ENCODE measurements at regions not wholly inside any gene's neighbourhood (a gene's known extent, or its start where the extent isn't known, plus 50 kb on each side); places are given as distances from the start of the nearest gene placed in this dataset.

- DNase-seq (ENCODE audit: low read depth in 6 of 9, low spot score in 9 of 9): no peak
- Histone ChIP-seq H3K4me3 (ENCODE audit: low read length in 2 of 2) (no peak overlapping the region), H3K4me1 (ENCODE audit: control insufficient read depth in 2 of 2, insufficient read depth in 2 of 2, low read length in 2 of 2) (no peaks in the 10 kb centered on the region), H3K27ac (ENCODE audit: low read depth in 1 of 2, low read length in 1 of 2) (no peak overlapping the region), H3K36me3 (ENCODE audit: control insufficient read depth in 2 of 2, insufficient read depth in 2 of 2, low read length in 1 of 2) (no peaks in the 10 kb centered on the region), H3K9me3 (ENCODE audit: control insufficient read depth in 2 of 2, insufficient read depth in 1 of 2, low read length in 1 of 2) (no peaks in the 10 kb centered on the region), H3K27me3 (ENCODE audit: control insufficient read depth in 2 of 2, insufficient read depth in 1 of 2, low read length in 1 of 2) (no peaks in the 10 kb centered on the region)
- WGBS: 99% methylated on average over 1 of the region's 1 CpG
Measured at GRCh38 chr1:194821091-194821490, 1634.7 kb upstream of the B3GALT2 start.

DNA sequence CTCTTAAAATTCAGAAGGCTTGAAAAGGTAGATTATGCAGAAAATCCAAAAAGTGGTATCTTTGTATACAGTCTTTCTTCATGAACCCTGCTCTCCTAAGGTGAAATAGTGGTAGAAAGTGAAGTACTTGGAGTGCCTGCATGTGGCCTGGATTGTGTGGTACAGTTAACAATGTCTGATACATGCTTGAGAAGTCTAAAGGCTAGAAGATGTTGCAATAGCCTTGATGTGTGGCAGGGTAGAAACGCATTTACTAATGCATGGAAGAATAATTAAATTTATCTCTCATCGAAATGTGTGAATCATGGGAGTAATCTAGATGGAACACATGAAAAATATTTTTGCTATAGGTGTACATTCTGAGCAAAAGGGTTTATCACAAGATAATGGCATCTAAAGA, 1632.3 kb upstream of the B3GALT2 start:
- H3K27me3 ChIP-seq (ENCODE audit: control insufficient read depth in 2 of 2, insufficient read depth in 1 of 2, low read length in 1 of 2): no peaks in the 10 kb centered on the region
- H3K9me3 ChIP-seq (ENCODE audit: control insufficient read depth in 2 of 2, insufficient read depth in 1 of 2, low read length in 1 of 2): no peaks in the 10 kb centered on the region
- H3K36me3 ChIP-seq (ENCODE audit: control insufficient read depth in 2 of 2, insufficient read depth in 2 of 2, low read length in 1 of 2): no peaks in the 10 kb centered on the region
- 94% methylated on average over 2 of the region's 2 CpGs for WGBS
- no peaks in the 10 kb centered on the region for H3K4me1 ChIP-seq (ENCODE audit: control insufficient read depth in 2 of 2, insufficient read depth in 2 of 2, low read length in 2 of 2)
- H3K27ac ChIP-seq (ENCODE audit: low read depth in 1 of 2, low read length in 1 of 2): no peak overlapping the region
- DNase-seq (ENCODE audit: low read depth in 6 of 9, low spot score in 9 of 9): no peak
- H3K4me3 ChIP-seq (ENCODE audit: low read length in 2 of 2): no peak overlapping the region

DNA sequence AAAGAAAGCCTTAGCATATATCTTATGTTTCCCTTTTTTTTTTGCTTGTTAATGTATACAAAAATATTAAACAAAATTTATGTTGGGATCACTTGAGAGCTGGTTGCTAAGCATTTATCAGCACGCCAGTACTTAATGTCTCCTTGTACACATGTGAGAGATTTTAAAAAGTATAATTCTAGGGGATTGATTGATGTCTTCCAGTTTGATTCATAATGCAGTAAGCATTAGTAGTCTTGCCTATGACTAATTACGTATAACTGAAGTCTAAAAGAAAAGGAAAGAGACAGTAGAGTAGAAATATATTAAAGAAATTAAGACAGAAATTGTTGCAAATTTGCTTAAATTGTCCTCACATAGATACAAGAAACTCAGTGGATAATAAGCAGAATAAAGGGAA, 1630.4 kb upstream of the B3GALT2 start:
- Histone ChIP-seq H3K4me1 (ENCODE audit: control insufficient read depth in 2 of 2, insufficient read depth in 2 of 2, low read length in 2 of 2) (no peaks in the 10 kb centered on the region), H3K27ac (ENCODE audit: low read depth in 1 of 2, low read length in 1 of 2) (no peak overlapping the region), H3K36me3 (ENCODE audit: control insufficient read depth in 2 of 2, insufficient read depth in 2 of 2, low read length in 1 of 2) (no peaks in the 10 kb centered on the region), H3K9me3 (ENCODE audit: control insufficient read depth in 2 of 2, insufficient read depth in 1 of 2, low read length in 1 of 2) (no peaks in the 10 kb centered on the region), H3K27me3 (ENCODE audit: control insufficient read depth in 2 of 2, insufficient read depth in 1 of 2, low read length in 1 of 2) (no peaks in the 10 kb centered on the region), H3K4me3 (ENCODE audit: low read length in 2 of 2) (no peak overlapping the region)
- no peak for DNase-seq (ENCODE audit: low read depth in 6 of 9, low spot score in 9 of 9)
- WGBS: 95% methylated on average over 2 of the region's 2 CpGs

DNA sequence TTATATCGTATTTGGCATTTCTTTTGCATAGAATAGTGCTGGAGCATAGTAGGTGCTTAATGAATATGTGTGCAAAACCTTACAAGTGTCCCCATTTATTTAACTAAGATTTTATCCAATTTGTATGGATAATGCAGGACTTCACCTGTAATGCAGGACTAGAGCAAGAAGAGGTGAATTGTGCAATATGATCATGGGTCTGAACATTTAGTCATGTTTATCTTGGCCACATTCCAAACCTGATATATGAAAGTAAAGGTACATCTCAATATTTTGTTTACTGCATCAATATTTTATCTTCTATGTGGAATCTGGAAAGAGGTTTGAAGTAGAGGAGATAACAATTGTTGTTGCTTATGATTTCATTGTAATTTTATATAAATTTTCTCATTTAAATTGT, 1626.7 kb upstream of the B3GALT2 start:
- no peak overlapping the region for H3K4me3 ChIP-seq (ENCODE audit: low read length in 2 of 2)
- no peak overlapping the region for H3K27ac ChIP-seq (ENCODE audit: low read depth in 1 of 2, low read length in 1 of 2)
- WGBS: 92% methylated on average over 1 of the region's 1 CpG

DNA sequence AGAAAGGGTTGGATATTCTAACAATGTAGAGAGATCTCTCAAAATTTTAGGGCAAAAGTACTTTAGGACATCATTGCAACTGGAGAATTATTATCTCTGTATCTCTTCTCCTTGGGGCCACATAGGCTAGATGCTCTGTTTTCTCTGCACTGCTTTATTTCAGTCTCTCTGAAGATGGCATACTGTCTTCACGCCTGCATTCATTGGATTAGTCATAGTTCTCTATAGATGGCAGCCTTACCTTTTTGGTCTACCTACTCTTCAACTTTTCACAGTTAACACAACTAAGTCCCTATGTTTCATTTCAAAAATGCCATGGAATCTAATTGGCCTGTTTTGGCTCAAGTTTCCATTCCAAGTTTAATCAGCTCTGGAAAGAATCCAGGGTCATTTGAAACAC, 1623.3 kb upstream of the B3GALT2 start:
- H3K27ac ChIP-seq (ENCODE audit: low read depth in 1 of 2, low read length in 1 of 2): no peak overlapping the region
- WGBS: 100% methylated on average over 1 of the region's 1 CpG
- no peaks in the 10 kb centered on the region for H3K4me1 ChIP-seq (ENCODE audit: control insufficient read depth in 2 of 2, insufficient read depth in 2 of 2, low read length in 2 of 2)
- no peaks in the 10 kb centered on the region for H3K36me3 ChIP-seq (ENCODE audit: control insufficient read depth in 2 of 2, insufficient read depth in 2 of 2, low read length in 1 of 2)
- H3K4me3 ChIP-seq (ENCODE audit: low read length in 2 of 2): no peak overlapping the region
- no peak for DNase-seq (ENCODE audit: low read depth in 6 of 9, low spot score in 9 of 9)
- no peaks in the 10 kb centered on the region for H3K27me3 ChIP-seq (ENCODE audit: control insufficient read depth in 2 of 2, insufficient read depth in 1 of 2, low read length in 1 of 2)
- H3K9me3 ChIP-seq (ENCODE audit: control insufficient read depth in 2 of 2, insufficient read depth in 1 of 2, low read length in 1 of 2): no peaks in the 10 kb centered on the region

More for the DNA sequence above, 1626.7 kb upstream of the B3GALT2 start:
- no peaks in the 10 kb centered on the region for H3K9me3 ChIP-seq (ENCODE audit: control insufficient read depth in 2 of 2, insufficient read depth in 1 of 2, low read length in 1 of 2)
- no peaks in the 10 kb centered on the region for H3K36me3 ChIP-seq (ENCODE audit: control insufficient read depth in 2 of 2, insufficient read depth in 2 of 2, low read length in 1 of 2)
- H3K4me1 ChIP-seq (ENCODE audit: control insufficient read depth in 2 of 2, insufficient read depth in 2 of 2, low read length in 2 of 2): no peaks in the 10 kb centered on the region
- no peaks in the 10 kb centered on the region for H3K27me3 ChIP-seq (ENCODE audit: control insufficient read depth in 2 of 2, insufficient read depth in 1 of 2, low read length in 1 of 2)
- DNase-seq (ENCODE audit: low read depth in 6 of 9, low spot score in 9 of 9): no peak

DNA sequence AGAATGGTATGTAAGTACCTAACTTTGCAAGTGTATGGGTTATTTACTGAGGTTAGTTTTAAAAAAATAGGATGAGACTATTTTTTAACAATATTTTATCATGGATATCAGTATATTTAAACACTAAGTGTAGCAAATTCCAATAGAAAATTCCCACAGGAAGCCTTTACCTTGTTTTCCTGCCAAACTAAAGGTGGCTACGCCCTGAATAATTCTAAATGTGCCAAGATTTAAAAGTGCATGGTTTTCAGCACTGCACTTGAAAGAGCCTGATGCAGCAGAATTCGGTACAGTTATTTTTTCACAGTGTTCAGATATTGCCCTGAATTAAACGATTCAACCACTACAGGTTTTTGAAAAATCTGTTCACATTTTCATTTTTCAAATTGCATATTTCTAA, 1622.8 kb upstream of the B3GALT2 start:
- WGBS: 97% methylated on average over 3 of the region's 3 CpGs
- H3K27me3 ChIP-seq (ENCODE audit: control insufficient read depth in 2 of 2, insufficient read depth in 1 of 2, low read length in 1 of 2): no peaks in the 10 kb centered on the region
- no peak overlapping the region for H3K4me3 ChIP-seq (ENCODE audit: low read length in 2 of 2)
- DNase-seq (ENCODE audit: low read depth in 6 of 9, low spot score in 9 of 9): no peak
- H3K4me1 ChIP-seq (ENCODE audit: control insufficient read depth in 2 of 2, insufficient read depth in 2 of 2, low read length in 2 of 2): no peaks in the 10 kb centered on the region
- no peaks in the 10 kb centered on the region for H3K36me3 ChIP-seq (ENCODE audit: control insufficient read depth in 2 of 2, insufficient read depth in 2 of 2, low read length in 1 of 2)
- no peaks in the 10 kb centered on the region for H3K9me3 ChIP-seq (ENCODE audit: control insufficient read depth in 2 of 2, insufficient read depth in 1 of 2, low read length in 1 of 2)
- no peak overlapping the region for H3K27ac ChIP-seq (ENCODE audit: low read depth in 1 of 2, low read length in 1 of 2)

GRCh38 chr1:194807530-194808220, 1621.3 kb upstream of the B3GALT2 start:
- 90% methylated on average over 1 of the region's 1 CpG for WGBS
- Histone ChIP-seq H3K27ac (ENCODE audit: low read depth in 1 of 2, low read length in 1 of 2) (no peak overlapping the region), H3K4me1 (ENCODE audit: control insufficient read depth in 2 of 2, insufficient read depth in 2 of 2, low read length in 2 of 2) (no peaks in the 10 kb centered on the region), H3K36me3 (ENCODE audit: control insufficient read depth in 2 of 2, insufficient read depth in 2 of 2, low read length in 1 of 2) (no peaks in the 10 kb centered on the region), H3K27me3 (ENCODE audit: control insufficient read depth in 2 of 2, insufficient read depth in 1 of 2, low read length in 1 of 2) (no peaks in the 10 kb centered on the region), H3K4me3 (ENCODE audit: low read length in 2 of 2) (no peak overlapping the region), H3K9me3 (ENCODE audit: control insufficient read depth in 2 of 2, insufficient read depth in 1 of 2, low read length in 1 of 2) (no peaks in the 10 kb centered on the region)
- no peak for DNase-seq (ENCODE audit: low read depth in 6 of 9, low spot score in 9 of 9)

DNA sequence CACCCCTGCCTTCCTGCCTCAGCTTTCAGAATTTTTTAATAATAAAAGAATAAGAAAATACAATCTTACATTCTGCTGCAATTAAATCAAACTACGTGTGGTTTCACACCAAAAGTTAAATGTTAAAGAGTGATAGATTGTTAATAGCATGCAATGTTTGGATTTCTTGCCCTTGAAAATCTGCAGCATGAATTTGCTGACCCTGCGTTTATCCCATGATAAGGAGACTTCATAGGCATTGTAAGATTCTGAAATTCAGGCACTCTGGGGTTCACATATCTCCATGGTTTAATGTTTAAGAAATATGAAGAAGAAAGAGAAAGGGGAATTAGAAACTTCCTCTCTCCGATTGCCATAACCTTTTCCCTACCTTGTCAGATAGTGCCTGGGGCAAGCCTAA, 1616.2 kb upstream of the B3GALT2 start:
- H3K36me3 ChIP-seq (ENCODE audit: control insufficient read depth in 2 of 2, insufficient read depth in 2 of 2, low read length in 1 of 2): no peaks in the 10 kb centered on the region
- no peaks in the 10 kb centered on the region for H3K27me3 ChIP-seq (ENCODE audit: control insufficient read depth in 2 of 2, insufficient read depth in 1 of 2, low read length in 1 of 2)
- no peak for DNase-seq (ENCODE audit: low read depth in 6 of 9, low spot score in 9 of 9)
- WGBS: 95% methylated on average over 3 of the region's 3 CpGs
- no peaks in the 10 kb centered on the region for H3K4me1 ChIP-seq (ENCODE audit: control insufficient read depth in 2 of 2, insufficient read depth in 2 of 2, low read length in 2 of 2)
- no peak overlapping the region for H3K4me3 ChIP-seq (ENCODE audit: low read length in 2 of 2)
- no peaks in the 10 kb centered on the region for H3K9me3 ChIP-seq (ENCODE audit: control insufficient read depth in 2 of 2, insufficient read depth in 1 of 2, low read length in 1 of 2)
- H3K27ac ChIP-seq (ENCODE audit: low read depth in 1 of 2, low read length in 1 of 2): no peak overlapping the region

DNA sequence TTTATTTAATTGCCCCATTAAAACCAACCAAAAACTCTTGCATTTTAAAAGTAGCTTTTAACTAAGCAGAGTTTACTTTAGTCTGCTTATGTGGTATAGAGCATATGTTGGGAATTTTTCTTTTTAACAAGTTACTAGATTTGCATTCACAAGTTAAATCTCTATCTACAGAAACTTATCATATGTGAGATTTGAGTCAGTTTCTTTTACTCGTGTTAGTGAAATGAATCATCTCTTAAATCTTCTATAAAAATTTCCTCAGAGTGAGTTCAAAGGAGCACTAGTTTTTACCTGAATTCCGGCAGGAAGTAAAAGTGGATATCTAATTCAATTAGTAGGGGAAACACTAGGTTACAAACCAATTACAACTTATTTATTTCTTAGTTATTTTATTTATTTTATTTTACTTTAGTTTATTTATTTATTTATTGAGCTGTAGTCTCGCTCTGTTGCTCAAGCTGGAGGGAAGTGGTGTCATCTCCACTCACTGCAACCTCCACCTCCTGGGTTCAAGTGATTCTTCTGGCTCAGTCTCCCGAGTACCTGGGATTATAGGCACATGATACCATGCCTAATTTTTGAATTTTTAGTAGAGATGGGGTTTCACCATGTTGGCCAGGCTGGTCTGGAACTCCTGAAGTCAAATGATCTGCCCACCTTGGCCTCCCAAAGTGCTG, 1609.6 kb upstream of the B3GALT2 start:
- Histone ChIP-seq H3K27me3 (ENCODE audit: control insufficient read depth in 2 of 2, insufficient read depth in 1 of 2, low read length in 1 of 2) (no peaks in the 10 kb centered on the region), H3K4me1 (ENCODE audit: control insufficient read depth in 2 of 2, insufficient read depth in 2 of 2, low read length in 2 of 2) (no peaks in the 10 kb centered on the region), H3K4me3 (ENCODE audit: low read length in 2 of 2) (no peak overlapping the region), H3K36me3 (ENCODE audit: control insufficient read depth in 2 of 2, insufficient read depth in 2 of 2, low read length in 1 of 2) (no peaks in the 10 kb centered on the region), H3K9me3 (ENCODE audit: control insufficient read depth in 2 of 2, insufficient read depth in 1 of 2, low read length in 1 of 2) (no peaks in the 10 kb centered on the region), H3K27ac (ENCODE audit: low read depth in 1 of 2, low read length in 1 of 2) (no peak overlapping the region)
- 96% methylated on average over 4 of the region's 4 CpGs for WGBS
- no peak for DNase-seq (ENCODE audit: low read depth in 6 of 9, low spot score in 9 of 9)
